WTC11 (cell line): ENCODE measurements at regions not wholly inside any gene's neighbourhood (a gene's known extent, or its start where the extent isn't known, plus 50 kb on each side); places are given as distances from the start of the nearest gene placed in this dataset.

ENCODE experiments used
- ATAC-seq: fragments of 200-7000 bp; cut with Tn5 transposase; 2 replicates; pipeline ENCODE4 v1.10.0; 2021; ENCODE audit warnings: mild to moderate bottlenecking, moderate library complexity
- CTCF ChIA-PET: fragments of 300-600 bp; sonication (Branson Sonifier 250); formaldehyde crosslinking; loops from one replicate; lab custom pipeline; 2021; ENCODE audit warnings: antibody characterized with exemption; lab: Charles Lee
- POLR2A ChIA-PET: fragments of 350-600 bp; sonication (Branson Sonifier 250); formaldehyde crosslinking; loops from one replicate; lab custom pipeline; 2021; ENCODE audit warnings: antibody characterized with exemption; lab: Charles Lee
- DNase-seq: peaks from one replicate; pipeline ENCODE4 v3.0.0; 2021; ENCODE audit warnings: low spot score
- H3K27ac Mint-ChIP-seq: 2 replicates; pipeline ENCODE4 v1.8.0; 2021; ENCODE audit warnings: mixed read lengths
- H3K27me3 Mint-ChIP-seq: 2 replicates; pipeline ENCODE4 v1.8.0; 2021; ENCODE audit warnings: low read depth, mild to moderate bottlenecking, moderate library complexity, mixed read lengths
- H3K36me3 Mint-ChIP-seq: 2 replicates; pipeline ENCODE4 v1.8.0; 2021; ENCODE audit warnings: mixed read lengths
- H3K4me1 Mint-ChIP-seq: 2 replicates; pipeline ENCODE4 v1.8.0; 2022; ENCODE audit warnings: mixed read lengths
- H3K4me3 Mint-ChIP-seq: 2 replicates; pipeline ENCODE4 v1.8.0; 2021; ENCODE audit warnings: mild to moderate bottlenecking, moderate library complexity, mixed read lengths
- H3K9me3 Mint-ChIP-seq: 2 replicates; pipeline ENCODE4 v1.8.0; 2021; ENCODE audit warnings: mixed read lengths
- AFF4 ChIP-seq: sonication (generic); formaldehyde crosslinking; IDR thresholded peaks from 2 replicates; pipeline ENCODE4 v1.8.1; 2023; ENCODE audit warnings: mild to moderate bottlenecking, missing genetic modification reagents, borderline replicate concordance
- ARID4B ChIP-seq: sonication (generic); formaldehyde crosslinking; IDR thresholded peaks from 2 replicates; pipeline ENCODE4 v1.8.0; 2023; ENCODE audit warnings: missing genetic modification reagents, mild to moderate bottlenecking, borderline replicate concordance
- ATF3 ChIP-seq: sonication (generic); formaldehyde crosslinking; conservative IDR thresholded peaks from 2 replicates; pipeline ENCODE4 v1.8.1; 2022; ENCODE audit warnings: mild to moderate bottlenecking, missing genetic modification reagents
- CDX4 ChIP-seq: fragments of 250-450 bp; sonication (Bioruptor Pico); IDR thresholded peaks from 2 replicates; pipeline ENCODE4 v1.9.0; 2021; ENCODE audit warnings: moderate library complexity, mild to moderate bottlenecking, inconsistent platforms, borderline replicate concordance
- FOXP1 ChIP-seq: sonication (generic); formaldehyde crosslinking; IDR thresholded peaks from 2 replicates; pipeline ENCODE4 v1.8.0; 2022; ENCODE audit warnings: missing genetic modification reagents, mild to moderate bottlenecking, moderate library complexity, borderline replicate concordance
- IRF1 ChIP-seq: sonication (generic); formaldehyde crosslinking; IDR thresholded peaks from 2 replicates; pipeline ENCODE4 v1.8.0; 2023; ENCODE audit warnings: missing genetic modification reagents
- JAZF1 ChIP-seq: fragments of 250-450 bp; sonication (Bioruptor Pico); IDR thresholded peaks from 2 replicates; pipeline ENCODE4 v1.9.0; 2021; ENCODE audit warnings: moderate library complexity, mild to moderate bottlenecking, inconsistent platforms
- JUN ChIP-seq: sonication (generic); formaldehyde crosslinking; IDR thresholded peaks from 2 replicates; pipeline ENCODE4 v1.8.0; 2023; ENCODE audit warnings: mild to moderate bottlenecking, missing genetic modification reagents
- MYBL2 ChIP-seq: sonication (generic); formaldehyde crosslinking; IDR thresholded peaks from 2 replicates; pipeline ENCODE4 v1.8.1; 2023; ENCODE audit warnings: mild to moderate bottlenecking, moderate library complexity, missing genetic modification reagents
- PRDM15 ChIP-seq: sonication (generic); formaldehyde crosslinking; IDR thresholded peaks from 2 replicates; pipeline ENCODE4 v1.8.0; 2022; ENCODE audit warnings: missing genetic modification reagents
- RELA ChIP-seq: sonication (generic); formaldehyde crosslinking; IDR thresholded peaks from 2 replicates; pipeline ENCODE4 v1.8.1; 2022; ENCODE audit warnings: missing genetic modification reagents, mild to moderate bottlenecking, borderline replicate concordance
- SOX15 ChIP-seq: fragments of 250-450 bp; sonication (Bioruptor Pico); IDR thresholded peaks from 2 replicates; pipeline ENCODE4 v1.9.0; 2021; ENCODE audit warnings: mild to moderate bottlenecking
- SP1 ChIP-seq: sonication (generic); formaldehyde crosslinking; conservative IDR thresholded peaks from 2 replicates; pipeline ENCODE4 v1.8.1; 2022; ENCODE audit warnings: missing genetic modification reagents
- ZBTB43 ChIP-seq: sonication (generic); formaldehyde crosslinking; IDR thresholded peaks from 2 replicates; pipeline ENCODE4 v1.8.1; 2023; ENCODE audit warnings: mild to moderate bottlenecking, missing genetic modification reagents
- ZNF317 ChIP-seq: sonication (generic); formaldehyde crosslinking; IDR thresholded peaks from 2 replicates; pipeline ENCODE4 v1.8.1; 2023; ENCODE audit warnings: low read depth, mild to moderate bottlenecking, moderate library complexity, missing genetic modification reagents, borderline replicate concordance
- ZNF512 ChIP-seq: sonication (generic); formaldehyde crosslinking; IDR thresholded peaks from 2 replicates; pipeline ENCODE4 v1.8.1; 2022; ENCODE audit warnings: missing genetic modification reagents, borderline replicate concordance
- ZNF671 ChIP-seq: fragments of 250-450 bp; sonication (Bioruptor Pico); IDR thresholded peaks from 2 replicates; pipeline ENCODE4 v1.8.0; 2021; ENCODE audit warnings: mild to moderate bottlenecking

GRCh38 chr1:59241909-59242308, 55.0 kb upstream of the FGGY start:
- peaks cover 30% of the 10 kb centered on the region for H3K4me1 Mint-ChIP-seq
- no peak for ATAC-seq
- peaks cover 25% of the 10 kb centered on the region for H3K9me3 Mint-ChIP-seq
- no peaks in the 10 kb centered on the region; the same call in 1 of the 2 replicates for H3K27me3 Mint-ChIP-seq
- DNase-seq: no peak
- ChIA-PET POLR2A (no interaction called here), CTCF (no interaction called here)
- no peak overlapping the region for H3K4me3 Mint-ChIP-seq
- TF ChIP-seq SP1 (CRISPR knock-in tag) (no peak), MYBL2 (CRISPR knock-in tag) (no peak), ZBTB43 (no peak), CDX4 (CRISPR knock-in tag) (no peak), SOX15 (CRISPR knock-in tag) (no peak), IRF1 (CRISPR knock-in tag) (no peak), ZNF512 (CRISPR knock-in tag) (no peak), AFF4 (CRISPR knock-in tag) (no peak), JAZF1 (CRISPR knock-in tag) (no peak), ZNF317 (CRISPR knock-in tag) (no peak), ZNF671 (CRISPR knock-in tag) (no peak), ARID4B (no peak), PRDM15 (CRISPR knock-in tag) (no peak), ATF3 (CRISPR knock-in tag) (no peak), JUN (CRISPR knock-in tag) (no peak), FOXP1 (CRISPR knock-in tag) (no peak), RELA (CRISPR knock-in tag) (no peak)
- no peak overlapping the region for H3K27ac Mint-ChIP-seq
- peaks cover 12% of the 10 kb centered on the region for H3K36me3 Mint-ChIP-seq
